Suppressor macrophage treated with lipopolysaccharide for 4 hours (primary cell): ENCODE measurements at regions not wholly inside any gene's neighbourhood (a gene's known extent, or its start where the extent isn't known, plus 50 kb on each side); places are given as distances from the start of the nearest gene placed in this dataset.

Experiments
- DNase-seq: peaks from one replicate; pipeline ENCODE4 v3.0.0-alpha.2; 2020

- no peak for DNase-seq
Measured at GRCh38 chr12:67370979-67371378, 101.8 kb downstream of the CAND1 start.

- DNase-seq, result no peak
Measured at GRCh38 chr12:67377021-67377420, 107.9 kb downstream of the CAND1 start.

- no peak for DNase-seq
Measured at GRCh38 chr12:67377541-67377940, 108.4 kb downstream of the CAND1 start.

GRCh38 chr12:67382241-67382871 is 113.2 kb downstream of the CAND1 start:
- DNase-seq, result no peak

GRCh38 chr12:67386869-67387565 is 117.9 kb downstream of the CAND1 start:
- DNase-seq, result no peak

GRCh38 chr12:67388331-67389138 is 119.4 kb downstream of the CAND1 start:
- no peak for DNase-seq

GRCh38 chr12:67390273-67390672 is 121.1 kb downstream of the CAND1 start:
- no peak for DNase-seq

- no peak for DNase-seq
Measured at GRCh38 chr12:67391034-67391433, 121.9 kb downstream of the CAND1 start.

GRCh38 chr12:67391656-67392055 is 122.5 kb downstream of the CAND1 start:
- DNase-seq, result no peak

- no peak for DNase-seq
Measured at GRCh38 chr12:67394550-67394949, 125.4 kb downstream of the CAND1 start.

GRCh38 chr12:67400742-67401141 is 131.6 kb downstream of the CAND1 start:
- DNase-seq, result no peak

- DNase-seq, result no peak
Measured at GRCh38 chr12:67410246-67410645, 141.1 kb downstream of the CAND1 start.

GRCh38 chr12:67410667-67411067 is 141.5 kb downstream of the CAND1 start:
- no peak for DNase-seq

- no peak for DNase-seq
Measured at GRCh38 chr12:67411562-67411961, 142.4 kb downstream of the CAND1 start.

- DNase-seq, result no peak
Measured at GRCh38 chr12:67413577-67413976, 144.4 kb downstream of the CAND1 start.

- DNase-seq, result no peak
Measured at GRCh38 chr12:67414011-67414715, 145.0 kb downstream of the CAND1 start.

GRCh38 chr12:67415473-67415872 is 146.3 kb downstream of the CAND1 start:
- DNase-seq, result no peak

GRCh38 chr12:67419810-67420209 is 150.7 kb downstream of the CAND1 start:
- no peak for DNase-seq

- no peak for DNase-seq
Measured at GRCh38 chr12:67420506-67420905, 151.3 kb downstream of the CAND1 start.

- DNase-seq, result no peak
Measured at GRCh38 chr12:67422081-67422480, 152.9 kb downstream of the CAND1 start.

- DNase-seq, result no peak
Measured at GRCh38 chr12:67424784-67425183, 155.6 kb downstream of the CAND1 start.

- DNase-seq, result no peak
Measured at GRCh38 chr12:67425394-67425793, 156.2 kb downstream of the CAND1 start.

- DNase-seq, result no peak
Measured at GRCh38 chr12:67426067-67426466, 156.9 kb downstream of the CAND1 start.
